IMR-90 (cell line): ENCODE measurements at regions not wholly inside any gene's neighbourhood (a gene's known extent, or its start where the extent isn't known, plus 50 kb on each side); places are given as distances from the start of the nearest gene placed in this dataset.

Experiments used
- ATAC-seq: fragments of 200-7000 bp; cut with Tn5 transposase; 2 replicates; pipeline ENCODE4 v1.9.1; 2020; ENCODE audit warnings: low read depth, mild to moderate bottlenecking, moderate library complexity
- BruUV-seq: library from RNA; stranded (reverse); fragments of 400-500 nt; replicated peaks from 2 replicates; lab custom pipeline; 2021; lab: Mats Ljungman, UMichigan
- CTCF ChIA-PET: fragments of 300-600 bp; formaldehyde crosslinking; extraction: SDS; loops from one replicate; lab custom pipeline; 2021; ENCODE audit warnings: antibody characterized with exemption; lab: Yijun Ruan, JAX
- POLR2A ChIA-PET: fragments of 300-600 bp; sonication (Branson Sonifier 250); formaldehyde crosslinking; loops from one replicate; lab custom pipeline; 2022; ENCODE audit warnings: antibody characterized with exemption; ENCODE audit not compliant: unreplicated experiment; lab: Charles Lee
- DNase-seq: peaks from one replicate; pipeline ENCODE4 v3.0.0; 2013
- H2AFZ ChIP-seq: replicated peaks from 2 replicates; pipeline ENCODE3; 2013; ENCODE audit warnings: low read length, mild to moderate bottlenecking; ENCODE audit not compliant: poor library complexity
- H2AK5ac ChIP-seq: 2 replicates; pipeline ENCODE4 v1.6.1; 2013; ENCODE audit warnings: low read depth, low read length, inconsistent platforms
- H2AK9ac ChIP-seq: replicated peaks from 2 replicates; pipeline ENCODE3; 2013; ENCODE audit warnings: mild to moderate bottlenecking, low read depth, low read length, moderate library complexity; ENCODE audit not compliant: poor library complexity
- H2BK120ac ChIP-seq: 2 replicates; pipeline ENCODE4 v1.6.1; 2013; ENCODE audit warnings: low read depth, low read length, inconsistent platforms
- H2BK15ac ChIP-seq: 3 replicates; pipeline ENCODE4 v1.6.1; 2013; ENCODE audit warnings: low read depth, low read length, inconsistent platforms
- H2BK20ac ChIP-seq: 2 replicates; pipeline ENCODE4 v1.6.1; 2013; ENCODE audit warnings: low read depth, mild to moderate bottlenecking, inconsistent platforms, low read length, moderate library complexity
- H2BK5ac ChIP-seq: 2 replicates; pipeline ENCODE4 v1.6.1; 2013; ENCODE audit warnings: mild to moderate bottlenecking, low read depth, low read length, inconsistent platforms; ENCODE audit not compliant: poor library complexity, severe bottlenecking
- H3K14ac ChIP-seq: replicated peaks from 2 replicates; pipeline ENCODE4 v1.6.1; 2013; ENCODE audit warnings: low read depth, low read length, inconsistent platforms
- H3K18ac ChIP-seq: 2 replicates; pipeline ENCODE4 v1.6.1; 2013; ENCODE audit warnings: low read depth, low read length, control low read depth
- H3K23ac ChIP-seq: 2 replicates; pipeline ENCODE4 v1.6.1; 2013; ENCODE audit warnings: low read depth, low read length, inconsistent platforms
- H3K27ac ChIP-seq: 2 replicates; pipeline ENCODE4 v1.5.1; 2013; ENCODE audit warnings: mild to moderate bottlenecking, control low read depth, low read length; ENCODE audit not compliant: insufficient read depth
- H3K27me3 ChIP-seq: 2 replicates; pipeline ENCODE4 v1.6.1; 2013; ENCODE audit warnings: low read length; ENCODE audit not compliant: control insufficient read depth, insufficient read depth
- H3K36me3 ChIP-seq: 2 replicates; pipeline ENCODE4 v1.6.1; 2013; ENCODE audit warnings: low read length, mixed read lengths; ENCODE audit not compliant: control insufficient read depth, insufficient read depth
- H3K4ac ChIP-seq: 2 replicates; pipeline ENCODE4 v1.6.1; 2013; ENCODE audit warnings: low read depth, low read length, inconsistent platforms
- H3K4me1 ChIP-seq: 2 replicates; pipeline ENCODE4 v1.6.1; 2013; ENCODE audit warnings: low read length, mixed read lengths; ENCODE audit not compliant: control insufficient read depth, insufficient read depth
- H3K4me2 ChIP-seq: 2 replicates; pipeline ENCODE4 v1.6.1; 2013; ENCODE audit warnings: low read depth, mild to moderate bottlenecking, control low read depth, low read length, moderate library complexity
- H3K4me3 ChIP-seq: 2 replicates; pipeline ENCODE4 v1.5.1; 2013; ENCODE audit warnings: low read depth, mild to moderate bottlenecking, control low read depth, low read length, moderate library complexity; ENCODE audit not compliant: insufficient read depth
- H3K56ac ChIP-seq: 2 replicates; pipeline ENCODE4 v1.6.1; 2013; ENCODE audit warnings: low read length, inconsistent platforms; ENCODE audit not compliant: insufficient read depth; ENCODE audit errors: extremely low read depth
- H3K79me1 ChIP-seq, 2 experiments: 2 replicates each; pipeline ENCODE4 v1.6.1; 2013; ENCODE audit warnings: low read length in 2 of 2, inconsistent platforms in 1 of 2, low read depth in 1 of 2
- H3K9ac ChIP-seq: 2 replicates; pipeline ENCODE4 v1.6.1; 2013; ENCODE audit warnings: low read depth, low read length, control low read depth
- H3K9me1 ChIP-seq: 2 replicates; pipeline ENCODE4 v1.6.1; 2013; ENCODE audit warnings: low read length, inconsistent platforms; ENCODE audit not compliant: insufficient read depth
- H3K9me3 ChIP-seq: 2 replicates; pipeline ENCODE4 v1.6.1; 2013; ENCODE audit warnings: low read length; ENCODE audit not compliant: control insufficient read depth, insufficient read depth
- H4K20me1 ChIP-seq: 2 replicates; pipeline ENCODE4 v1.6.1; 2013; ENCODE audit warnings: low read length, inconsistent platforms; ENCODE audit not compliant: insufficient read depth
- H4K5ac ChIP-seq: 2 replicates; pipeline ENCODE4 v1.6.1; 2013; ENCODE audit warnings: mild to moderate bottlenecking, low read depth, low read length, control low read depth
- H4K8ac ChIP-seq, 2 experiments: 2 replicates each; pipeline ENCODE4 v1.6.1; 2013; ENCODE audit warnings: low read depth in 2 of 2, low read length in 2 of 2, control low read depth in 1 of 2, inconsistent platforms in 1 of 2
- H4K91ac ChIP-seq: 2 replicates; pipeline ENCODE4 v1.6.1; 2013; ENCODE audit warnings: low read depth, low read length, inconsistent platforms; ENCODE audit not compliant: insufficient read depth
- CEBPB ChIP-seq: IDR thresholded peaks from 2 replicates; pipeline ENCODE4 v1.6.1; 2012; ENCODE audit warnings: low read depth, low read length, improper control_type of control experiment
- RFX5 ChIP-seq: IDR thresholded peaks from 2 replicates; pipeline ENCODE4 v1.8.0; 2012; ENCODE audit warnings: low read depth, mild to moderate bottlenecking, low read length, moderate library complexity
- WGBS, 2 experiments: methylation state at CpG; one replicate each; pipeline versions ENCODE4 v1.1.5 to v1.1.7; 2013; ENCODE audit warnings: missing lambda C conversion rate in 2 of 2; ENCODE audit not compliant: insufficient read length in 1 of 2; ENCODE audit errors: extremely low coverage in 2 of 2; 5-methylcytosine and 5-hydroxymethylcytosine counted together
- dilution Hi-C: fragments of 300-500 bp; cut with HindIII; formaldehyde crosslinking; loops from one replicate; pipeline ENCODE4 v1.14.3; 2018; ENCODE audit warnings: low sequenced_read_pairs; ENCODE audit not compliant: unreplicated experiment
- in situ Hi-C: fragments of 300-500 bp; cut with MboI; formaldehyde crosslinking; loops from 3 replicates; pipeline ENCODE4 v1.14.3; 2019; ENCODE audit warnings: low sequenced_read_pairs, inconsistent platforms, mixed read lengths
- intact Hi-C: fragments of 100-400 bp; cut with micrococcal nuclease; formaldehyde crosslinking; loops from 2 replicates; pipeline ENCODE4 v1.10.0; 2022

GRCh38 chr5:141743866-141744272 lies 61.8 kb upstream of the ARAP3 start:
- no peak overlapping the region for H3K9ac ChIP-seq
- H2BK120ac ChIP-seq = no peak overlapping the region
- H3K18ac ChIP-seq = no peak overlapping the region
- H3K14ac ChIP-seq = no peak overlapping the region
- intact Hi-C loops = no loop called here
- no peak for DNase-seq
- H3K9me1 ChIP-seq = no peaks in the 10 kb centered on the region
- no TSS peak for BruUV-seq
- peaks cover 15% of the 10 kb centered on the region for H3K27me3 ChIP-seq
- H3K56ac ChIP-seq = no peak overlapping the region
- H4K20me1 ChIP-seq = no peaks in the 10 kb centered on the region
- no peak overlapping the region for H4K91ac ChIP-seq
- WGBS, 2 experiments = no CpG with 5 or more reads among the region's 4 CpGs
- H3K4me3 ChIP-seq = no peak overlapping the region
- H3K79me1 ChIP-seq = no peaks in the 10 kb centered on the region
- H3K9me3 ChIP-seq = no peaks in the 10 kb centered on the region
- H2BK20ac ChIP-seq = no peak overlapping the region
- no peaks in the 10 kb centered on the region for H3K4me1 ChIP-seq
- no peak overlapping the region for H2BK5ac ChIP-seq
- no peak overlapping the region for H4K8ac ChIP-seq
- in situ Hi-C loops = no loop called here
- H3K27ac ChIP-seq = no peak overlapping the region
- H2AK9ac ChIP-seq = no peak overlapping the region
- H4K5ac ChIP-seq = no peak overlapping the region
- TF ChIP-seq RFX5 (no peak), CEBPB (no peak)
- POLR2A ChIA-PET = no interaction called here
- no peaks in the 10 kb centered on the region for H3K36me3 ChIP-seq
- no peak overlapping the region for H2BK15ac ChIP-seq
- ATAC-seq = no peak
- H3K4ac ChIP-seq = no peak overlapping the region
- H2AK5ac ChIP-seq = no peak overlapping the region
- no peak overlapping the region for H3K23ac ChIP-seq
- no peak overlapping the region for H3K4me2 ChIP-seq
- dilution Hi-C loops = no loop called here
- CTCF ChIA-PET = no interaction called here
- no peak overlapping the region for H2AFZ ChIP-seq
